Liver (tissue), 3 donors: ENCODE measurements at regions not wholly inside any gene's neighbourhood (a gene's known extent, or its start where the extent isn't known, plus 50 kb on each side); places are given as distances from the start of the nearest gene placed in this dataset.

Experiments
- FOXA1 ChIP-seq: IDR thresholded peaks from 2 replicates; pipeline ENCODE4 v1.6.1; 2016; ENCODE audit warnings: antibody characterized with exemption
- FOXA2 ChIP-seq: IDR thresholded peaks from 2 replicates; pipeline ENCODE4 v1.6.1; 2016; ENCODE audit warnings: antibody characterized with exemption
- GABPA ChIP-seq, 2 donors: IDR thresholded peaks in 1 of 2; conservative IDR thresholded peaks in 1 of 2; 2 replicates each; pipeline ENCODE4 v1.6.1; 2016; ENCODE audit warnings: antibody characterized with exemption in 2 of 2, mild to moderate bottlenecking in 1 of 2, moderate library complexity in 1 of 2
- NR2F2 ChIP-seq: IDR thresholded peaks from 2 replicates; pipeline ENCODE4 v1.6.1; 2016; ENCODE audit warnings: antibody characterized with exemption
- RAD21 ChIP-seq, 2 donors: IDR thresholded peaks; 2 replicates each; pipeline ENCODE4 v1.6.1; 2016; ENCODE audit warnings: antibody characterized with exemption in 2 of 2, mild to moderate bottlenecking in 2 of 2
- SP1 ChIP-seq: IDR thresholded peaks from 2 replicates; pipeline ENCODE4 v1.6.1; 2018; ENCODE audit warnings: antibody characterized with exemption, mild to moderate bottlenecking
- TAF1 ChIP-seq: conservative IDR thresholded peaks from 2 replicates; pipeline ENCODE4 v1.6.1; 2016; ENCODE audit warnings: antibody characterized with exemption, mild to moderate bottlenecking
- YY1 ChIP-seq: IDR thresholded peaks from 2 replicates; pipeline ENCODE4 v1.6.1; 2016; ENCODE audit warnings: antibody characterized with exemption, mild to moderate bottlenecking
- TF ChIP-seq, protein P1 (sequence below): fragments of 150-350 bp; IDR thresholded peaks from 2 replicates; pipeline ENCODE4 v1.5.1; 2017; ENCODE audit warnings: improper control_type of control experiment, low read depth, low read length; ENCODE audit not compliant: missing input control
- TF ChIP-seq, protein P2 (sequence below): IDR thresholded peaks from 2 replicates; pipeline ENCODE4 v1.6.1; 2016; ENCODE audit warnings: antibody characterized with exemption, mild to moderate bottlenecking
- TF ChIP-seq, protein P3 (sequence below): IDR thresholded peaks from 2 replicates; pipeline ENCODE4 v1.6.1; 2016; ENCODE audit warnings: antibody characterized with exemption
- TF ChIP-seq, protein P4 (sequence below): IDR thresholded peaks from 2 replicates; pipeline ENCODE4 v1.6.1; 2016; ENCODE audit warnings: antibody characterized with exemption
- donor health status: healthy.
- donor health status: healthy.

DNA sequence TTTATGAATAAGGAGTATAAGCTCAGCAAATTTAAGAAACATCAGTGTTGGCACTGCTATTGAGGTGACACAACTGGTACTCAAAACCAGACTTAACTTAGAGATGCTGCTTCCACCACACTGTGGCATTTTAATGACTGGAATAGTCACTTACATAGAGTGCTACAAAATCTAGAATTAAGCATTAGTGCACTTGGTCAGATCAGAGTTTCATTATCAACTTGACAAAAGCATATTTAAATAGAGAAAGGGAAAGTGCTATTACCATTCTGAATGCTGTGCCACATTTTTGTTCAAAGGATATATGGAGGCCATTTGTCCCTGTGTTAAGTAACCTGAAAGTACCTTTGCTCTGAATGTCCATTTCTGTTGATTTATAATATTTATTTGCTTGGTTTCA, 800.7 kb upstream of the ALCAM start:
- TF ChIP-seq, protein P1, sequence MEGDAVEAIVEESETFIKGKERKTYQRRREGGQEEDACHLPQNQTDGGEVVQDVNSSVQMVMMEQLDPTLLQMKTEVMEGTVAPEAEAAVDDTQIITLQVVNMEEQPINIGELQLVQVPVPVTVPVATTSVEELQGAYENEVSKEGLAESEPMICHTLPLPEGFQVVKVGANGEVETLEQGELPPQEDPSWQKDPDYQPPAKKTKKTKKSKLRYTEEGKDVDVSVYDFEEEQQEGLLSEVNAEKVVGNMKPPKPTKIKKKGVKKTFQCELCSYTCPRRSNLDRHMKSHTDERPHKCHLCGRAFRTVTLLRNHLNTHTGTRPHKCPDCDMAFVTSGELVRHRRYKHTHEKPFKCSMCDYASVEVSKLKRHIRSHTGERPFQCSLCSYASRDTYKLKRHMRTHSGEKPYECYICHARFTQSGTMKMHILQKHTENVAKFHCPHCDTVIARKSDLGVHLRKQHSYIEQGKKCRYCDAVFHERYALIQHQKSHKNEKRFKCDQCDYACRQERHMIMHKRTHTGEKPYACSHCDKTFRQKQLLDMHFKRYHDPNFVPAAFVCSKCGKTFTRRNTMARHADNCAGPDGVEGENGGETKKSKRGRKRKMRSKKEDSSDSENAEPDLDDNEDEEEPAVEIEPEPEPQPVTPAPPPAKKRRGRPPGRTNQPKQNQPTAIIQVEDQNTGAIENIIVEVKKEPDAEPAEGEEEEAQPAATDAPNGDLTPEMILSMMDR, result no peak
- TF ChIP-seq RAD21 (IDR thresholded peaks at IDR 0.05) (no peak), NR2F2 (no peak), FOXA1 (no peak), YY1 (no peak), TAF1 (no peak), GABPA (IDR thresholded peaks at IDR 0.05 in 1 of 2, conservative IDR thresholded peaks at IDR 0.05 in 1 of 2) (no peak), SP1 (no peak), FOXA2 (no peak)
- TF ChIP-seq, protein P2, sequence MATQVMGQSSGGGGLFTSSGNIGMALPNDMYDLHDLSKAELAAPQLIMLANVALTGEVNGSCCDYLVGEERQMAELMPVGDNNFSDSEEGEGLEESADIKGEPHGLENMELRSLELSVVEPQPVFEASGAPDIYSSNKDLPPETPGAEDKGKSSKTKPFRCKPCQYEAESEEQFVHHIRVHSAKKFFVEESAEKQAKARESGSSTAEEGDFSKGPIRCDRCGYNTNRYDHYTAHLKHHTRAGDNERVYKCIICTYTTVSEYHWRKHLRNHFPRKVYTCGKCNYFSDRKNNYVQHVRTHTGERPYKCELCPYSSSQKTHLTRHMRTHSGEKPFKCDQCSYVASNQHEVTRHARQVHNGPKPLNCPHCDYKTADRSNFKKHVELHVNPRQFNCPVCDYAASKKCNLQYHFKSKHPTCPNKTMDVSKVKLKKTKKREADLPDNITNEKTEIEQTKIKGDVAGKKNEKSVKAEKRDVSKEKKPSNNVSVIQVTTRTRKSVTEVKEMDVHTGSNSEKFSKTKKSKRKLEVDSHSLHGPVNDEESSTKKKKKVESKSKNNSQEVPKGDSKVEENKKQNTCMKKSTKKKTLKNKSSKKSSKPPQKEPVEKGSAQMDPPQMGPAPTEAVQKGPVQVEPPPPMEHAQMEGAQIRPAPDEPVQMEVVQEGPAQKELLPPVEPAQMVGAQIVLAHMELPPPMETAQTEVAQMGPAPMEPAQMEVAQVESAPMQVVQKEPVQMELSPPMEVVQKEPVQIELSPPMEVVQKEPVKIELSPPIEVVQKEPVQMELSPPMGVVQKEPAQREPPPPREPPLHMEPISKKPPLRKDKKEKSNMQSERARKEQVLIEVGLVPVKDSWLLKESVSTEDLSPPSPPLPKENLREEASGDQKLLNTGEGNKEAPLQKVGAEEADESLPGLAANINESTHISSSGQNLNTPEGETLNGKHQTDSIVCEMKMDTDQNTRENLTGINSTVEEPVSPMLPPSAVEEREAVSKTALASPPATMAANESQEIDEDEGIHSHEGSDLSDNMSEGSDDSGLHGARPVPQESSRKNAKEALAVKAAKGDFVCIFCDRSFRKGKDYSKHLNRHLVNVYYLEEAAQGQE, result no peak
- TF ChIP-seq, protein P3, sequence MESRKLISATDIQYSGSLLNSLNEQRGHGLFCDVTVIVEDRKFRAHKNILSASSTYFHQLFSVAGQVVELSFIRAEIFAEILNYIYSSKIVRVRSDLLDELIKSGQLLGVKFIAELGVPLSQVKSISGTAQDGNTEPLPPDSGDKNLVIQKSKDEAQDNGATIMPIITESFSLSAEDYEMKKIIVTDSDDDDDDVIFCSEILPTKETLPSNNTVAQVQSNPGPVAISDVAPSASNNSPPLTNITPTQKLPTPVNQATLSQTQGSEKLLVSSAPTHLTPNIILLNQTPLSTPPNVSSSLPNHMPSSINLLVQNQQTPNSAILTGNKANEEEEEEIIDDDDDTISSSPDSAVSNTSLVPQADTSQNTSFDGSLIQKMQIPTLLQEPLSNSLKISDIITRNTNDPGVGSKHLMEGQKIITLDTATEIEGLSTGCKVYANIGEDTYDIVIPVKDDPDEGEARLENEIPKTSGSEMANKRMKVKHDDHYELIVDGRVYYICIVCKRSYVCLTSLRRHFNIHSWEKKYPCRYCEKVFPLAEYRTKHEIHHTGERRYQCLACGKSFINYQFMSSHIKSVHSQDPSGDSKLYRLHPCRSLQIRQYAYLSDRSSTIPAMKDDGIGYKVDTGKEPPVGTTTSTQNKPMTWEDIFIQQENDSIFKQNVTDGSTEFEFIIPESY, result no peak
- TF ChIP-seq, protein P4, sequence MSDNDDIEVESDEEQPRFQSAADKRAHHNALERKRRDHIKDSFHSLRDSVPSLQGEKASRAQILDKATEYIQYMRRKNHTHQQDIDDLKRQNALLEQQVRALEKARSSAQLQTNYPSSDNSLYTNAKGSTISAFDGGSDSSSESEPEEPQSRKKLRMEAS, result no peak
